Activated B cell treated with CpG ODN at 0.5 μM for 24 hours (primary cell): ENCODE measurements at regions not wholly inside any gene's neighbourhood (a gene's known extent, or its start where the extent isn't known, plus 50 kb on each side); places are given as distances from the start of the nearest gene placed in this dataset.

Source experiments
- ATAC-seq: fragments of 200-7000 bp; cut with Tn5 transposase; one replicate; pipeline ENCODE4 v1.10.0; 2021; ENCODE audit warnings: low read depth, mild to moderate bottlenecking, moderate library complexity
- CTCF ChIA-PET: fragments of 350-600 bp; sonication (Branson Sonifier 250); formaldehyde crosslinking; loops from one replicate; lab custom pipeline; 2021; ENCODE audit warnings: antibody characterized with exemption; lab: Charles Lee
- POLR2A ChIA-PET: fragments of 350-600 bp; sonication (Branson Sonifier 250); formaldehyde crosslinking; loops from one replicate; lab custom pipeline; 2021; ENCODE audit warnings: antibody characterized with exemption; lab: Charles Lee
- DNase-seq: peaks from one replicate; pipeline ENCODE4 v3.0.0; 2022
- H3K27ac Mint-ChIP-seq: one replicate; pipeline ENCODE4 v1.8.0; 2020; ENCODE audit warnings: mixed read lengths
- H3K27me3 Mint-ChIP-seq: one replicate; pipeline ENCODE4 v1.8.0; 2021; ENCODE audit warnings: mixed read lengths
- H3K36me3 Mint-ChIP-seq: one replicate; pipeline ENCODE4 v1.8.0; 2021; ENCODE audit warnings: low read depth, mixed read lengths
- H3K4me1 Mint-ChIP-seq: one replicate; pipeline ENCODE4 v1.8.0; 2021; ENCODE audit warnings: mixed read lengths
- H3K4me3 Mint-ChIP-seq: one replicate; pipeline ENCODE4 v1.8.0; 2020; ENCODE audit warnings: mild to moderate bottlenecking, mixed read lengths
- H3K9me3 Mint-ChIP-seq: one replicate; pipeline ENCODE4 v1.8.0; 2020; ENCODE audit warnings: mixed read lengths
- CTCF ChIP-seq: fragments of 200-600 bp; IDR thresholded peaks from one replicate; pipeline ENCODE4 v1.8.0; 2022; ENCODE audit warnings: antibody characterized with exemption, mild to moderate bottlenecking
- intact Hi-C: fragments of 100-400 bp; cut with micrococcal nuclease; formaldehyde crosslinking; loops from one replicate; pipeline ENCODE4 v1.15.1; 2024

GRCh38 chr2:20126469-20126868 lies 75.0 kb upstream of the LAPTM4A start:
- Mint-ChIP-seq H3K4me1 (no peaks in the 10 kb centered on the region), H3K36me3 (no peaks in the 10 kb centered on the region), H3K9me3 (no peaks in the 10 kb centered on the region), H3K4me3 (no peak overlapping the region), H3K27me3 (peaks cover 5% of the 10 kb centered on the region), H3K27ac (no peak overlapping the region)
- intact Hi-C loops, result no loop called here
- no peak for ATAC-seq
- ChIA-PET POLR2A (no interaction called here), CTCF (no interaction called here)
- DNase-seq, result no peak
- TF ChIP-seq CTCF, result no peak

- no peak for TF ChIP-seq CTCF
- peaks cover 5% of the 10 kb centered on the region for H3K27me3 Mint-ChIP-seq
- ATAC-seq, result no peak
- no peak for DNase-seq
- H3K27ac Mint-ChIP-seq, result no peak overlapping the region
- no peaks in the 10 kb centered on the region for H3K9me3 Mint-ChIP-seq
- ChIA-PET POLR2A (no interaction called here), CTCF (no interaction called here)
- no peak overlapping the region for H3K4me3 Mint-ChIP-seq
- H3K4me1 Mint-ChIP-seq, result no peaks in the 10 kb centered on the region
- intact Hi-C loops, result no loop called here
- H3K36me3 Mint-ChIP-seq, result no peaks in the 10 kb centered on the region
These were observed 74.6 kb upstream of the LAPTM4A start for GRCh38 chr2:20126040-20126439.

GRCh38 chr2:20125616-20126015 lies 74.2 kb upstream of the LAPTM4A start:
- Mint-ChIP-seq H3K4me1 (no peaks in the 10 kb centered on the region), H3K27ac (no peak overlapping the region), H3K27me3 (peaks cover 5% of the 10 kb centered on the region), H3K9me3 (no peaks in the 10 kb centered on the region), H3K36me3 (no peaks in the 10 kb centered on the region), H3K4me3 (no peak overlapping the region)
- POLR2A ChIA-PET, result no interaction called here
- ATAC-seq (no peak), DNase-seq (no peak)
- CTCF ChIA-PET, result no interaction called here
- intact Hi-C loops, result no loop called here
- no peak for TF ChIP-seq CTCF

GRCh38 chr2:20125164-20125563 lies 73.7 kb upstream of the LAPTM4A start:
- no peaks in the 10 kb centered on the region for H3K4me1 Mint-ChIP-seq
- POLR2A ChIA-PET, result no interaction called here
- H3K9me3 Mint-ChIP-seq, result no peaks in the 10 kb centered on the region
- H3K36me3 Mint-ChIP-seq, result no peaks in the 10 kb centered on the region
- H3K27me3 Mint-ChIP-seq, result peaks cover 5% of the 10 kb centered on the region
- ATAC-seq (no peak), DNase-seq (no peak)
- no peak for TF ChIP-seq CTCF
- intact Hi-C loops, result no loop called here
- H3K27ac Mint-ChIP-seq, result no peak overlapping the region
- CTCF ChIA-PET, result no interaction called here
- H3K4me3 Mint-ChIP-seq, result no peak overlapping the region

GRCh38 chr2:20123871-20124594 lies 72.6 kb upstream of the LAPTM4A start:
- ChIA-PET POLR2A (no interaction called here), CTCF (no interaction called here)
- Mint-ChIP-seq H3K9me3 (no peaks in the 10 kb centered on the region), H3K27ac (no peak overlapping the region), H3K4me1 (no peaks in the 10 kb centered on the region), H3K4me3 (no peak overlapping the region), H3K27me3 (peaks cover 2% of the 10 kb centered on the region), H3K36me3 (no peaks in the 10 kb centered on the region)
- no peak for TF ChIP-seq CTCF
- intact Hi-C loops, result no loop called here
- DNase-seq (no peak), ATAC-seq (no peak)
